Vagina (tissue), 2 donors: ENCODE measurements at regions not wholly inside any gene's neighbourhood (a gene's known extent, or its start where the extent isn't known, plus 50 kb on each side); places are given as distances from the start of the nearest gene placed in this dataset.

Source experiments
- DNase-seq, 2 donors: peaks; one replicate each; pipeline ENCODE4 v3.0.0-alpha.2; 2017; ENCODE audit errors: extremely low spot score in 2 of 2
- H3K27ac ChIP-seq: fragments of 200-600 bp; sonication (generic); one replicate; pipeline ENCODE4 v1.5.1; 2019
- H3K27me3 ChIP-seq: fragments of 200-600 bp; sonication (generic); one replicate; pipeline ENCODE4 v1.5.1; 2019
- H3K36me3 ChIP-seq, 2 donors: fragments of 200-600 bp; sonication (generic); one replicate each; pipeline ENCODE4 v1.5.1; 2017 to 2019
- H3K4me1 ChIP-seq: fragments of 200-600 bp; sonication (generic); one replicate; pipeline ENCODE4 v1.5.1; 2019
- H3K4me3 ChIP-seq, 2 donors: fragments of 200-600 bp; sonication (generic); 1 replicate in 1 of 2; 2 replicates in 1 of 2; pipeline ENCODE4 v1.5.1; 2016 to 2019
- H3K9me3 ChIP-seq: fragments of 200-600 bp; sonication (generic); one replicate; pipeline ENCODE4 v1.5.1; 2019
- POLR2A ChIP-seq, 2 donors: fragments of 450-650 bp; IDR thresholded peaks; one replicate each; pipeline ENCODE4 v1.6.1; 2017; ENCODE audit warnings: antibody characterized with exemption in 2 of 2, mild to moderate bottlenecking in 2 of 2, moderate library complexity in 2 of 2
- POLR2AphosphoS5 ChIP-seq, 2 donors: sonication (generic); formaldehyde crosslinking; IDR thresholded peaks; one replicate each; pipeline ENCODE4 v1.9.0; 2017; ENCODE audit warnings: antibody characterized with exemption in 2 of 2, mild to moderate bottlenecking in 2 of 2, low read depth in 1 of 2; ENCODE audit not compliant: insufficient read depth in 1 of 2
- intact Hi-C: fragments of 100-400 bp; cut with DNase I; formaldehyde crosslinking; loops from one replicate; pipeline ENCODE4 v1.15.1; 2023
- TF ChIP-seq, protein P1 (sequence below), 3 experiments: fragments of 450-650 bp in 2 of 3; fragments of 200-600 bp in 1 of 3; sonication (generic) in 1 of 3; IDR thresholded peaks; one replicate each; pipeline ENCODE4 v1.5.1; 2017 to 2019; ENCODE audit warnings: antibody characterized with exemption in 3 of 3, mild to moderate bottlenecking in 2 of 3, moderate library complexity in 2 of 3

DNA sequence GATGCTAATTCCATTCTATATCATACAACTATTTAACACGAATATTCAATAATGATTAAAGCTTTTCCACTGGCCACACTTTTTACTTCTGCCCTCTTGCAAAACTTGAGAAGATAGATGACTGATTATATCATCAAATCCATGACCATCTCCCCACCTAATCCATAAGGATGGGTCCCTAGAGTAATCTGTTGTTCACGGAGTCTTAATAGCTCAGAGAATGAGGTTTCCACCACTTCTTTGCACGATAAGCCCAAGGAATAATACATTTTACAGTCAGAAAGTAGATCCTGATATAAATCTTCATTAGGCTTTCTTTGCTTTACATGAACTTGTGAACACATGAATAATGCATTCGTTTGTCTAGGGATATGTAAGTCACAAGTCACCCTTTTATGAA, 527.2 kb downstream of the GALC start:
- intact Hi-C loops, result no loop called here
- Histone ChIP-seq H3K27ac (no peak overlapping the region), H3K4me1 (no peaks in the 10 kb centered on the region), H3K4me3 (no peak overlapping the region), H3K9me3 (no peaks in the 10 kb centered on the region), H3K36me3 (no peaks in the 10 kb centered on the region), H3K27me3 (no peaks in the 10 kb centered on the region)
- TF ChIP-seq POLR2A (IDR thresholded peaks at IDR 0.05), result no peak
- TF ChIP-seq, protein P1, sequence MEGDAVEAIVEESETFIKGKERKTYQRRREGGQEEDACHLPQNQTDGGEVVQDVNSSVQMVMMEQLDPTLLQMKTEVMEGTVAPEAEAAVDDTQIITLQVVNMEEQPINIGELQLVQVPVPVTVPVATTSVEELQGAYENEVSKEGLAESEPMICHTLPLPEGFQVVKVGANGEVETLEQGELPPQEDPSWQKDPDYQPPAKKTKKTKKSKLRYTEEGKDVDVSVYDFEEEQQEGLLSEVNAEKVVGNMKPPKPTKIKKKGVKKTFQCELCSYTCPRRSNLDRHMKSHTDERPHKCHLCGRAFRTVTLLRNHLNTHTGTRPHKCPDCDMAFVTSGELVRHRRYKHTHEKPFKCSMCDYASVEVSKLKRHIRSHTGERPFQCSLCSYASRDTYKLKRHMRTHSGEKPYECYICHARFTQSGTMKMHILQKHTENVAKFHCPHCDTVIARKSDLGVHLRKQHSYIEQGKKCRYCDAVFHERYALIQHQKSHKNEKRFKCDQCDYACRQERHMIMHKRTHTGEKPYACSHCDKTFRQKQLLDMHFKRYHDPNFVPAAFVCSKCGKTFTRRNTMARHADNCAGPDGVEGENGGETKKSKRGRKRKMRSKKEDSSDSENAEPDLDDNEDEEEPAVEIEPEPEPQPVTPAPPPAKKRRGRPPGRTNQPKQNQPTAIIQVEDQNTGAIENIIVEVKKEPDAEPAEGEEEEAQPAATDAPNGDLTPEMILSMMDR (IDR thresholded peaks at IDR 0.05), result no peak
- no peak for TF ChIP-seq POLR2AphosphoS5 (IDR thresholded peaks at IDR 0.05; ENCODE audit: insufficient read depth in 1 of 2, low read depth in 1 of 2)
- DNase-seq, result no peak

DNA sequence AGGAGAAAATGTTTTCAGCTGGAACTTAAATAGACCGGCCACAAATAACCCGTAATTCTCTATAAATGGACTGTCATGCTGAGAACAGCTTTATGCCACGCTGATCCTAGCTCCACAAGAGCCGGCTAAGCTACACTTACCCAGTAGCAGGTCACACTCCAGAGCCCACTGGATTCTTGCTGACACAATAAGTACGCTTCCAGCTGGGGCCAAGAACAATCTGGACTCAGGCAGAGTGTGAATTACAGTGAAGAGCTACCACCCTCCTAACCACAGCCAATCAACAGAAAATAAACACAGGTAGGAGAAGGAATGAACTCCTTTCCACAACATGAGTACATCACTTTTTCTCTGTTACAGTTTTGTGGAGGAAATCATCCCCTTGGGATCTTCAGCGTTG, 531.3 kb downstream of the GALC start:
- no peak overlapping the region for H3K27ac ChIP-seq
- no peaks in the 10 kb centered on the region for H3K4me1 ChIP-seq
- DNase-seq, result no peak
- intact Hi-C loops, result no loop called here
- H3K9me3 ChIP-seq, result no peaks in the 10 kb centered on the region
- H3K36me3 ChIP-seq, result no peaks in the 10 kb centered on the region
- no peak for TF ChIP-seq POLR2A (IDR thresholded peaks at IDR 0.05)
- TF ChIP-seq POLR2AphosphoS5 (IDR thresholded peaks at IDR 0.05; ENCODE audit: insufficient read depth in 1 of 2, low read depth in 1 of 2), result no peak
- TF ChIP-seq, protein P1 (IDR thresholded peaks at IDR 0.05), result no peak
- H3K27me3 ChIP-seq, result no peaks in the 10 kb centered on the region
- H3K4me3 ChIP-seq, result no peak overlapping the region

DNA sequence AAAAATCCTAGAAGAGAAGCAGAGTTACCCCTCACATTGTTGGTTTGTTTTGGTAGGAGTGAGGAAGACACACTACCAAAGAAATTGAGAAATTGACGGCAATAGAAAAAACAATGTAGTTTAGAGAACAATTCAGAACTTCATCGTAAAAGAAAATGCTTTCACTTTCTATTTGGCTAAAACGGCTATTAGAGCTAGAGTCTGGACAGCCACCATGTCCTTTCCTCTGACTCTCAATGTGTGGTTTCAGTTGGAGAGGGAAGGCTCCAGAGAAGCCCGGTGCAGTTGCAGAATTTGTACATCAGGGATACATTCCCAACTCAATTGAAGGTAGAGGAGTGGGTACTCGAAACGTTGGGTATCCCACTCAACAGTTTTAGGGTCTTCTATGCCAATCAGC, 535.3 kb downstream of the GALC start:
- H3K27ac ChIP-seq, result no peak overlapping the region
- H3K36me3 ChIP-seq, result no peaks in the 10 kb centered on the region
- H3K4me3 ChIP-seq, result no peak overlapping the region
- no peak for DNase-seq
- no peaks in the 10 kb centered on the region for H3K4me1 ChIP-seq
- intact Hi-C loops, result no loop called here
- no peaks in the 10 kb centered on the region for H3K9me3 ChIP-seq
- H3K27me3 ChIP-seq, result no peaks in the 10 kb centered on the region
- TF ChIP-seq, protein P1 (IDR thresholded peaks at IDR 0.05), result no peak
- TF ChIP-seq POLR2AphosphoS5 (IDR thresholded peaks at IDR 0.05; ENCODE audit: insufficient read depth in 1 of 2, low read depth in 1 of 2) (no peak), POLR2A (IDR thresholded peaks at IDR 0.05) (no peak)

GRCh38 chr14:87450193-87450592, 542.8 kb downstream of the GALC start:
- Histone ChIP-seq H3K36me3 (no peaks in the 10 kb centered on the region), H3K4me1 (no peaks in the 10 kb centered on the region), H3K27me3 (no peaks in the 10 kb centered on the region), H3K4me3 (no peak overlapping the region), H3K27ac (no peak overlapping the region), H3K9me3 (no peaks in the 10 kb centered on the region)
- TF ChIP-seq, protein P1 (IDR thresholded peaks at IDR 0.05), result no peak
- no peak for TF ChIP-seq POLR2AphosphoS5 (IDR thresholded peaks at IDR 0.05; ENCODE audit: insufficient read depth in 1 of 2, low read depth in 1 of 2)
- no peak for TF ChIP-seq POLR2A (IDR thresholded peaks at IDR 0.05)
- intact Hi-C loops, result no loop called here
- DNase-seq, result no peak

- intact Hi-C loops, result no loop called here
- Histone ChIP-seq H3K27me3 (no peaks in the 10 kb centered on the region), H3K9me3 (no peaks in the 10 kb centered on the region), H3K4me1 (no peaks in the 10 kb centered on the region), H3K36me3 (no peaks in the 10 kb centered on the region), H3K4me3 (no peak overlapping the region), H3K27ac (no peak overlapping the region)
- TF ChIP-seq POLR2A (IDR thresholded peaks at IDR 0.05), result no peak
- TF ChIP-seq, protein P1 (IDR thresholded peaks at IDR 0.05), result no peak
- TF ChIP-seq POLR2AphosphoS5 (IDR thresholded peaks at IDR 0.05; ENCODE audit: insufficient read depth in 1 of 2, low read depth in 1 of 2), result no peak
- no peak for DNase-seq
Measured at GRCh38 chr14:87449016-87449415, 544.0 kb downstream of the GALC start.
